RWPE1 (cell line): ENCODE measurements at regions not wholly inside any gene's neighbourhood (a gene's known extent, or its start where the extent isn't known, plus 50 kb on each side); places are given as distances from the start of the nearest gene placed in this dataset.

Source experiments
- CTCF ChIA-PET: fragments of 350-600 bp; sonication (Branson Sonifier 250); formaldehyde crosslinking; extraction: SDS; loops from one replicate; lab custom pipeline; 2021; lab: Yijun Ruan, JAX
- POLR2A ChIA-PET: fragments of 400-600 bp; formaldehyde crosslinking; extraction: SDS; loops from one replicate; lab custom pipeline; 2020; ENCODE audit warnings: antibody characterized with exemption; ENCODE audit not compliant: low non-redundant PET; lab: Yijun Ruan, JAX
- DNase-seq: peaks from one replicate; pipeline ENCODE4 v3.0.0; 2012; ENCODE audit warnings: low spot score
- H3K27ac ChIP-seq: fragments of 450-650 bp; 2 replicates; pipeline ENCODE4 v1.5.1; 2017
- CTCF ChIP-seq: fragments of 450-650 bp; conservative IDR thresholded peaks from 2 replicates; pipeline ENCODE4 v1.5.1; 2017; ENCODE audit warnings: low read depth, mild to moderate bottlenecking

DNA sequence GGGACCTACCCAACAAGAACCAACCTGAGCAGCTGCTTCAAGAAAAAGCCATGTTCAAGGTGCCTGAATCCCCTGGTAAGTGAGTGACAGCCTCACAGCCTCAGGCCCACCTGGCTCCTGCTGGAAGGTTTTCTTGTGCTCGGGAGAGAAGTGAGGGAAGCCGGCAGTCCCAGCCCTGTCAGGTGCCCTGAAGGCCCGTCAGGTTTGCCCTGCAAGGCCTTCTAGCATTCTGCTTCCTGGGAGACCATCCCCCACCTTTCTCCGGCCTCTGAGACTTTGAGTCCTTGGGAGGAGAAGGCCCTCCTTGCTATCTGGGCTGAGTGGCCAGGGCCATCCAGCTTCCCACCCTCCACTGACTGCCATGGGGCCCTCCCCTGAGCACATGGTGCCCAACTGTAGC is 166.7 kb upstream of the ZNF267 start:
- CTCF ChIA-PET, result no interaction called here
- no peak overlapping the region for H3K27ac ChIP-seq
- no peak for DNase-seq
- TF ChIP-seq CTCF, result no peak
- POLR2A ChIA-PET, result no interaction called here

DNA sequence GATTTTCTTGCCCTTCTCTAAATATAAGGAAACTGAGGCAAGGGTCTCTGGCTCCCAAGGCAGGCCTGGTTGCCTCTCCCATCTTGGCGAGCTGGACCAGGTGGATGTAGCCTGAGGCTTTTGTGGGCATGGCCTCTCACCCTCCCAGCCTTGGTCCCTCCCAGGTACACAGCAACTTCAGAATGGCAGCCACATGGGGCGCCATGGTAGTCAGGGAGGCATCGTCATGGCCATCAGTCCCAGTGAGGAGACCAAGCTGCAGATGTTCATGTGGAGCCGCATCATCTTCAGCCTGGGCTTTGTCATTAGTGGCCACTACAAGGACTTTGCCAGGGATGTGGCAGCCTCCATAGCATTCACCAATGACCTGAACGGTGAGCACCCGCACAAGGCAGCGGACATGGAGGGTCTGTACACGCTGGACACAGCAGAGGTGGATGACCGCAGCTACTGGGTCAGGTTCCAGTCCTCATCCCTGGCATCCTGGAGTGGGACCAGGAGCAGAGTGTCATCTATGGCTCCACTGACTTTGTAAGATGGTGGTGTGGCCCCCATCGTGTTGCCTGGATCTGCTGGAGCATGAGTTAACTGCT is 165.8 kb upstream of the ZNF267 start:
- ChIA-PET CTCF (interaction anchor here (0.6 kb wide), 2 partner anchors 266 to 473 kb away, joined by 4 to 7 read pairs; no protein-coding TSS in a partner anchor), POLR2A (no interaction called here)
- H3K27ac ChIP-seq, result no peak overlapping the region
- DNase-seq, result no peak
- TF ChIP-seq CTCF, result no peak

DNA sequence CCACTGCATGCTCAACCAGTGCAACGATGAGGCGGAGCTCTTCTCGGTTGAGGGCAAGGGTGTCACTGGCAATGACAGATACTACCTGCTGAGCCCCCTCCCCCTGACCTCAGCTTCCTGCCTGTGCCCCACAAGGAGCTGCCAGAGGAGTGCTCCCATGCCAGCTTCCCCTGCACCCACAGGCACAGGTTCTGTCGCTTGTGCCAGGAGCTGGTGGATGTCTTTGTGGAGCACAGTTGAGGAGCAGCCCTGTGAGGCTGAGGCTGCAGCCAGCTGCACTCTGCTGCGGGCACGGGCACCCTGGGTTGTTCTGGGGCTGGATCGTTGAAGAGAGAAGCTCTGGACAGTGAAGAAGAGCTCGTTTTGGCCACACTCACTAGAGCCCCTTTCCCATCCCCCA is 165.3 kb upstream of the ZNF267 start:
- ChIA-PET CTCF (interaction anchor here (0.6 kb wide), 2 partner anchors 267 to 474 kb away, joined by 4 to 7 read pairs; no protein-coding TSS in a partner anchor), POLR2A (no interaction called here)
- no peak for TF ChIP-seq CTCF
- no peak for DNase-seq
- H3K27ac ChIP-seq, result peak overlapping the region; percentile 9; the same call in 1 of the 2 replicates

DNA sequence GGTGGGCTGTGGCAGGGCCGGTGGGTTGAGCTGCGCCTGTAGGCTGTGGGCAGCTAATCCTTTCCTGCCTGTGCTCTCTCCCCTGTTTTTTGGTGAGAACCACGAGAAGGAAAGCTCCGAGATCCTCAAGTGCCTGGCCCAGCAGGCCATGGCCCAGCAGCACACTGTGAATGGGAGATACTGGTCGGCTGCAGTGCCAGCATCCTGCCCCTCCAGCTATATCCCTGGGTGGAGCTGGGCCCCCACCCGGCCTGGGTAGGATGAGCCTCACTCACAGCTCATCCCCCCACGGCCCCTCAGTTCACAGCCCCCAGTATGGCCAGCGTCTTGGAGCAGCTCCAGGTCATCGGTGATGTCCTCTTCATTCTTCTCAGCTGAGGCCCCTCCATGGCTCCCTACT is 164.4 kb upstream of the ZNF267 start:
- H3K27ac ChIP-seq, result peak overlapping the region; percentile 9; the same call in 1 of the 2 replicates
- POLR2A ChIA-PET, result no interaction called here
- no peak for DNase-seq
- CTCF ChIA-PET, result interaction anchor here (0.7 kb wide), 1 partner anchor 133 kb away, joined by 3 read pairs; no protein-coding TSS in a partner anchor
- TF ChIP-seq CTCF, result no peak

- H3K27ac ChIP-seq, result peak overlapping the region; percentile 19; the same call in 1 of the 2 replicates
- ChIA-PET POLR2A (no interaction called here), CTCF (no interaction called here)
- no peak for DNase-seq
- no peak for TF ChIP-seq CTCF
Measured at GRCh38 chr16:31710134-31710533, 163.5 kb upstream of the ZNF267 start.

DNA sequence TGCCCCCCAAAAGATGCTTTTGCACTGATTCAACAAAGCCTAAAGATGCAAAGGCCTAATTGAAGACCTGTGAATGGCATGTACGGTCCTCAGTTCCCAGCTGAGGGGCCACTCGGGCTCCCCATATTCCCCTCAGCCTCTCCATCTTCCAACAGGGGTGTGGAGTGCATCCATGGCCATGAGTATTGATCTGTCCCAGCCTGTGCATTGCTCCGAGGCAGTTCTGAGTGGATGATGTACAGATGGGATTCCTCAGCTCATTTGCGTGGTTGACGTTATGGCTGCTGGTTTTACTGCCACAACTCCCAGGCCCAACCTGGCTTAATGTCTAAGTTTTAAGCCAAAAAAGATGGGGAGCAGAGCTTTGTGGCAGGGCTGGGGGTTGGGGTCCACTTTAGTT is 162.7 kb upstream of the ZNF267 start:
- no peak overlapping the region for H3K27ac ChIP-seq
- no peak for DNase-seq
- ChIA-PET CTCF (interaction anchor here (0.7 kb wide), 1 partner anchor 231 kb away, joined by 3 read pairs; no protein-coding TSS in a partner anchor), POLR2A (no interaction called here)
- TF ChIP-seq CTCF, result no peak
